GM12878 (cell line): ENCODE measurements at regions not wholly inside any gene's neighbourhood (a gene's known extent, or its start where the extent isn't known, plus 50 kb on each side); places are given as distances from the start of the nearest gene placed in this dataset.
"Not testable (repeated sequence)": the region's sequence is repeated elsewhere in the genome, so short reads cannot be mapped to it uniquely, and the experiment has no call there.

Experiments
- SIN3A ChIP-seq: IDR thresholded peaks from 2 replicates; pipeline ENCODE4 v1.6.1; 2012; ENCODE audit warnings: low read depth, low read length, improper control_type of control experiment
- TCF7 ChIP-seq: IDR thresholded peaks from 2 replicates; pipeline ENCODE4 v1.6.1; 2014; ENCODE audit warnings: antibody characterized with exemption, borderline replicate concordance

DNA sequence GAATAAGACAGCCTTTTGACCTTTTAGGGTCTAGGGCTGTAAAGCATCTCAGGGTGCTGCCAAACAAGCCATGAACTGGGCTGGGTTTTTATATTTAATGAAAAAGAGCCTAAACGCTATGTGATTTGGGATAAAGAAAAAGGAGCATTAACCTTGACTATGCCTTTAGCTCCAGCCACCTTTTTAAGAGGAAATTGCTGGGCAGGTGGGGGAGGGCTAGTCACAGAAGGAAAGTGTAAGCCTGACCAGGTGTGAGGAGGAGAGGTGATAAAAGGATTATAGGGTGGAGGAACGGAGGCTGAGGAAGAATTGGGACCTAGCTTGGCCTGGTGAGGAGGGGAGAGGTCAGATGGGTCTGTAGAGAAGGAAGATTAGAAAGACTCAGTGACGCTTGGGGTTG lies 1102.8 kb downstream of the OLFM4 start:
- TF ChIP-seq TCF7, SIN3A: not testable (repeated sequence)
